Karpas-422 (cell line): ENCODE measurements at regions not wholly inside any gene's neighbourhood (a gene's known extent, or its start where the extent isn't known, plus 50 kb on each side); places are given as distances from the start of the nearest gene placed in this dataset.
"Not testable (repeated sequence)": the region's sequence is repeated elsewhere in the genome, so short reads cannot be mapped to it uniquely, and the experiment has no call there.

Experiments used
- DNase-seq: peaks from one replicate; pipeline ENCODE4 v3.0.0-alpha.2; 2015
- H2AFZ ChIP-seq: fragments of 200-600 bp; sonication (generic); 2 replicates; pipeline ENCODE4 v1.6.1; 2014; ENCODE audit warnings: antibody characterized with exemption, low read length, mixed read lengths
- H3K27ac ChIP-seq: fragments of 200-600 bp; sonication (generic); 2 replicates; pipeline ENCODE4 v1.5.1; 2014; ENCODE audit warnings: mild to moderate bottlenecking, low read length, moderate library complexity
- H3K27me3 ChIP-seq: fragments of 200-600 bp; sonication (generic); 2 replicates; pipeline ENCODE4 v1.6.1; 2014; ENCODE audit warnings: low read length, mixed read lengths
- H3K36me3 ChIP-seq: fragments of 200-600 bp; sonication (generic); 2 replicates; pipeline ENCODE4 v1.6.1; 2014; ENCODE audit warnings: low read length, mixed read lengths; ENCODE audit not compliant: insufficient read depth
- H3K4me1 ChIP-seq: fragments of 200-600 bp; sonication (generic); 2 replicates; pipeline ENCODE4 v1.6.1; 2014; ENCODE audit warnings: mild to moderate bottlenecking, low read length, mixed read lengths
- H3K4me2 ChIP-seq: fragments of 200-600 bp; sonication (generic); 2 replicates; pipeline ENCODE4 v1.6.1; 2014; ENCODE audit warnings: low read length, low read depth, mild to moderate bottlenecking; ENCODE audit not compliant: poor library complexity, severe bottlenecking
- H3K4me3 ChIP-seq: fragments of 200-600 bp; sonication (generic); 2 replicates; pipeline ENCODE4 v1.5.1; 2014; ENCODE audit warnings: mild to moderate bottlenecking, antibody characterized with exemption, low read length, mixed read lengths
- H3K79me2 ChIP-seq: fragments of 200-600 bp; sonication (generic); 2 replicates; pipeline ENCODE4 v1.6.1; 2014; ENCODE audit warnings: mild to moderate bottlenecking, low read length, mixed read lengths
- H3K9ac ChIP-seq: fragments of 200-600 bp; sonication (generic); 2 replicates; pipeline ENCODE4 v1.6.0; 2014; ENCODE audit warnings: low read length
- H3K9me2 ChIP-seq: fragments of 200-600 bp; sonication (generic), shearing (Covaris generic); replicated peaks from 2 replicates; pipeline ENCODE4 v1.6.0; 2014; ENCODE audit warnings: mild to moderate bottlenecking, low read length, moderate library complexity; ENCODE audit not compliant: insufficient read depth
- H3K9me3 ChIP-seq: fragments of 300-700, 200-600 bp; sonication (generic); 2 replicates; pipeline ENCODE4 v1.6.1; 2014; ENCODE audit warnings: low read length, mixed read lengths
- H4K20me1 ChIP-seq: fragments of 200-600 bp; sonication (generic); 2 replicates; pipeline ENCODE4 v1.6.1; 2014; ENCODE audit warnings: mild to moderate bottlenecking, antibody characterized with exemption, low read length, low read depth; ENCODE audit not compliant: insufficient read depth

GRCh38 chr3:147184794-147185193 is 221.5 kb downstream of the ZIC4 start:
- Histone ChIP-seq H3K4me2 (no peak overlapping the region), H4K20me1 (no peaks in the 10 kb centered on the region), H3K9me3 (no peaks in the 10 kb centered on the region; the same call in 1 of the 2 replicates), H2AFZ (no peak overlapping the region), H3K79me2 (no peaks in the 10 kb centered on the region), H3K9ac (no peak overlapping the region), H3K9me2 (no peaks in the 10 kb centered on the region), H3K4me1 (no peaks in the 10 kb centered on the region), H3K27me3 (no peaks in the 10 kb centered on the region), H3K27ac (no peak overlapping the region), H3K36me3 (no peaks in the 10 kb centered on the region), H3K4me3 (no peak overlapping the region)
- DNase-seq, result no peak

DNA sequence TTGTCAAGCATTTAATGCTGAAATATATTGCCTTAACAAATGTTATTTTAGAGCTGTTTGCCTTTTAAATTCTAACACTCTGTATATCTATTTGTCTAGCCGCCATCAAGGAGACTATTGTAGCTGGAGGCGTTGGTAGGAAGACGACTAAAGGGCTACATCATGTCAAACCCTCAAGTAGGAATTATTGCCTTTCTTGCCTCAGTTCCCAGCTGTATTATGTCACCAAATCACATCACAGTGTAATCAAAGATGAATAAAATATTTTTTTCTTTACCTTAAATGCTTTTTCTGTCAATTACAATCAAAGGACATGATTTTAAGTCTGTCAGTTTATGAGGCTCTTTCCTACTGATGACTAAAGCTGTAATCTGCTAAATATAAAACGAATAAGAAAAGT is 233.1 kb downstream of the ZIC4 start:
- Histone ChIP-seq H3K27ac (no peak overlapping the region), H3K27me3 (no peaks in the 10 kb centered on the region), H3K4me1 (no peaks in the 10 kb centered on the region), H3K4me3 (no peak overlapping the region), H3K4me2 (no peak overlapping the region), H3K36me3 (no peaks in the 10 kb centered on the region), H2AFZ (no peak overlapping the region), H3K79me2 (no peaks in the 10 kb centered on the region), H3K9ac (no peak overlapping the region), H3K9me2 (no peaks in the 10 kb centered on the region), H4K20me1 (no peaks in the 10 kb centered on the region), H3K9me3 (no peaks in the 10 kb centered on the region)
- DNase-seq, result no peak

DNA sequence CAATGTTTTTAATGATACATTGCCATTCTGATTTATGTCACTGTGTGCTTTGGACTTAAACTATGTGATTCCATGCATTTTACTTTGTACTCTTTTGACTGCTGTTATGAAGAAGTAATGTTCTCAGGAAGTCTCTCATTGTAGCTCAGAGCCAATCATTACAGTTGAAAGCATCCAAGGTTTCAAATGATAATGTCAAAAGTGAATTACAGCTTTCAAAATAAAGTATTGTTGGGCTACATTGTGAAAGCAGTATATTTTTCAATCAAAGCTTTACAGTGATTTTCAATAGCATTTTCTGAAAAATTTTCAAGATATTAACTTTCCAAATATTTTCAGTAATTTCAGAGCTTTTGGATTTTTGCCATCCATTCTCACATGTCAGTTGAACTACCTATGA is 243.6 kb downstream of the ZIC4 start:
- no peaks in the 10 kb centered on the region for H3K4me1 ChIP-seq
- DNase-seq, result no peak
- no peaks in the 10 kb centered on the region for H4K20me1 ChIP-seq

GRCh38 chr3:147161833-147162232 is 244.5 kb downstream of the ZIC4 start:
- no peak overlapping the region for H3K4me2 ChIP-seq
- H3K9ac ChIP-seq, result no peak overlapping the region
- H3K79me2 ChIP-seq, result no peaks in the 10 kb centered on the region
- H2AFZ ChIP-seq, result no peak overlapping the region
- no peaks in the 10 kb centered on the region for H3K36me3 ChIP-seq
- H3K9me2 ChIP-seq, result no peaks in the 10 kb centered on the region
- H4K20me1 ChIP-seq, result no peaks in the 10 kb centered on the region
- H3K9me3 ChIP-seq, result peaks cover 8% of the 10 kb centered on the region; the same call in 1 of the 2 replicates
- H3K4me1 ChIP-seq, result no peaks in the 10 kb centered on the region
- DNase-seq, result no peak
- H3K4me3 ChIP-seq, result no peak overlapping the region
- H3K27ac ChIP-seq, result no peak overlapping the region
- H3K27me3 ChIP-seq, result no peaks in the 10 kb centered on the region

More for the DNA sequence above, 243.6 kb downstream of the ZIC4 start:
- Histone ChIP-seq H3K4me3 (no peak overlapping the region), H3K9me3 (peaks cover 8% of the 10 kb centered on the region; the same call in 1 of the 2 replicates), H2AFZ (no peak overlapping the region), H3K79me2 (no peaks in the 10 kb centered on the region), H3K27ac (no peak overlapping the region), H3K36me3 (no peaks in the 10 kb centered on the region), H3K9ac (no peak overlapping the region), H3K9me2 (no peaks in the 10 kb centered on the region), H3K4me2 (no peak overlapping the region), H3K27me3 (no peaks in the 10 kb centered on the region)

DNA sequence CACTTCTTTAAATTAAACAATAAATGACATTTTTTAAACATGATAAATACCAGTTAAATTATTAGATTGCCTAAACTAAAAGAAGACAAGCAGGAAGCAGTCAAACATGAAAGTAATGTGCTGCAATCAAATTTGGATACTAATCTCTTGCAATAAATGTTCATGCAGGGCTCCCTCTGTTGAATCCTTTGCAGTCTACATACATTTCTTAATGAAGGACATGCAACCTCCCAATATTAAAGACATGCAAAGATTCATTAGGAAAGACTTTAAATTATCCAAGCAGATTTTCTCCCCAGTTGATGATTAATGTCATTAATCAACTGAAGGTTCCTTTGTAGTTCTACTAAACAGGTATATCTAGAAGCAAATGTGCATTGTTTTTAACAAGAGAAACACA is 245.4 kb downstream of the ZIC4 start:
- Histone ChIP-seq H2AFZ (no peak overlapping the region), H4K20me1 (no peaks in the 10 kb centered on the region), H3K79me2 (no peaks in the 10 kb centered on the region), H3K9ac (no peak overlapping the region), H3K36me3 (no peaks in the 10 kb centered on the region), H3K9me2 (no peaks in the 10 kb centered on the region), H3K4me3 (no peak overlapping the region), H3K27ac (no peak overlapping the region), H3K4me2 (no peak overlapping the region), H3K27me3 (no peaks in the 10 kb centered on the region), H3K4me1 (no peaks in the 10 kb centered on the region), H3K9me3 (peaks cover 9% of the 10 kb centered on the region; the same call in 1 of the 2 replicates)
- no peak for DNase-seq

- no peaks in the 10 kb centered on the region for H3K27me3 ChIP-seq
- DNase-seq, result no peak
- no peaks in the 10 kb centered on the region for H4K20me1 ChIP-seq
- no peak overlapping the region for H3K4me3 ChIP-seq
- no peaks in the 10 kb centered on the region for H3K4me1 ChIP-seq
- H2AFZ ChIP-seq, result no peak overlapping the region
- H3K9me2 ChIP-seq, result no peaks in the 10 kb centered on the region
- no peak overlapping the region for H3K4me2 ChIP-seq
- no peaks in the 10 kb centered on the region for H3K79me2 ChIP-seq
- no peak overlapping the region for H3K27ac ChIP-seq
- H3K36me3 ChIP-seq, result no peaks in the 10 kb centered on the region
- H3K9me3 ChIP-seq, result peaks cover 7% of the 10 kb centered on the region
- no peak overlapping the region for H3K9ac ChIP-seq
Measured at GRCh38 chr3:147159141-147159540, 247.2 kb downstream of the ZIC4 start.

- Histone ChIP-seq H3K79me2 (no peaks in the 10 kb centered on the region), H4K20me1 (no peaks in the 10 kb centered on the region), H2AFZ (no peak overlapping the region), H3K27ac (no peak overlapping the region), H3K9me2 (no peaks in the 10 kb centered on the region), H3K9ac (no peak overlapping the region), H3K4me3 (no peak overlapping the region), H3K27me3 (no peaks in the 10 kb centered on the region), H3K4me1 (no peaks in the 10 kb centered on the region), H3K9me3 (peaks cover 11% of the 10 kb centered on the region), H3K4me2 (no peak overlapping the region), H3K36me3 (no peaks in the 10 kb centered on the region)
- DNase-seq, result no peak
Measured at GRCh38 chr3:147157631-147158030, 248.7 kb downstream of the ZIC4 start.

GRCh38 chr3:147154988-147155387 is 251.4 kb downstream of the ZIC4 start:
- not testable (repeated sequence) for H3K79me2 ChIP-seq, H3K4me2 ChIP-seq, H3K4me1 ChIP-seq, H3K4me3 ChIP-seq, H3K27ac ChIP-seq, H3K36me3 ChIP-seq, H3K9ac ChIP-seq, H3K9me2 ChIP-seq, H4K20me1 ChIP-seq, DNase-seq, H2AFZ ChIP-seq, H3K27me3 ChIP-seq
- H3K9me3 ChIP-seq, result peaks cover 11% of the 10 kb centered on the region
